Kidney capillary endothelial cell (primary cell): ENCODE measurements at regions not wholly inside any gene's neighbourhood (a gene's known extent, or its start where the extent isn't known, plus 50 kb on each side); places are given as distances from the start of the nearest gene placed in this dataset.
"Not testable (repeated sequence)": the region's sequence is repeated elsewhere in the genome, so short reads cannot be mapped to it uniquely, and the experiment has no call there.

ENCODE experiments used
- DNase-seq: peaks from one replicate; pipeline ENCODE4 v3.0.0-alpha.2; 2018; ENCODE audit warnings: low spot score

DNA sequence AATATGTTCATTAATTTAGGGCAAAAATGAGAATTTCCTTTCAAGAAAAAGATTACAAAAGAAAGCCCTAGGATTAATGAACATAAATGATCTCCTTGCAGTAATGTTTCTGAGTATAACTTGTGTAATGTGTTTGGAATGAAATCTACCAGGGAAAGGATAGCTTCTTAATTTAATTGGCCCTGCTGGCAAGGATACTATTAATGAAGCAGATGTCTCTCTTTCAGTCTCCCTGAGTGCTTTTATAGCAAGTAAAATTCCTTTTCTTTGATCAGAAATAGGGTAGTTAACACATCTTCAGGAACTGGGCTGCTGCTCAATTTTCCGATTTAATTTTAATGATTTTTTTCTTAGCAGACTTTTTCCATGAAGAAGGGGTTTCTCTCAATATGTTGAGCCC is 379.4 kb upstream of the PDE3A start:
- DNase-seq = no peak

DNA sequence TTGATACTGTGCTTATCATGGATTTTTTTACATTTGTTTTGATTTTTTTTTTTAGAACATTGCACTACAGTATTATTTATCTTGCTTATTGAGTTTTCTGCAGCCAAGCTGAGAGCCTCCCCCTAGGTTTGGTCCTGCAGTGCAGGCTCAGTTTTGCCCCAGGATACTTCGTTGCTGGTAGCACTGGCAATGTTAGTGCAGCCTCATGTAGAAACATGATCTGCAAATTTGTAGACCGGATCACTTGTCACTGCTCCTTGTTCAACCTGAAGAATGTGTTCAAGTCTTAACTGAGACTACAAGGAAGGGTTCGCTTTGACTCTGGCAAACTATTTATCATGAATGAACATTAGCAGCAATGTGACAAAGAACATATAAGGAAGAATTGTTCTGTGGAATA is 377.2 kb upstream of the PDE3A start:
- no peak for DNase-seq

DNA sequence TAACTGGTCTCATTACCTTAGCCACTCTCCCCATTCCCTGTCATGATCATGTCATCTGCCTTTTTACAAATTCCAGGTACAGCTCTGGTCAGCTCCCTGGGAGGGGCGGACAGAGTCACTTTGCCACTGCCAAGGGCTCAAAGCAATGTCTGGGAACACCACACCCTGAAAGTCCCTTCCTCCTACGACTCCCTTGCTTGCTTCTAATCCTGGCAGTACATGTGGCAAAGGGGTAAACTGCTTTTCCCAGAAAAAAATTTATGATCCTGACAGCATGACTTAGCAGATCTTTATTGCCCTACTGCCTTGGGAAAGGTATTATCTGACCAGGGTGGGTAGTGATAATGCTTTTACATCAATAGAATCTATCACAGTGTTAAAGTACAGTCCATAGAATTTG is 376.0 kb upstream of the PDE3A start:
- no peak for DNase-seq

DNA sequence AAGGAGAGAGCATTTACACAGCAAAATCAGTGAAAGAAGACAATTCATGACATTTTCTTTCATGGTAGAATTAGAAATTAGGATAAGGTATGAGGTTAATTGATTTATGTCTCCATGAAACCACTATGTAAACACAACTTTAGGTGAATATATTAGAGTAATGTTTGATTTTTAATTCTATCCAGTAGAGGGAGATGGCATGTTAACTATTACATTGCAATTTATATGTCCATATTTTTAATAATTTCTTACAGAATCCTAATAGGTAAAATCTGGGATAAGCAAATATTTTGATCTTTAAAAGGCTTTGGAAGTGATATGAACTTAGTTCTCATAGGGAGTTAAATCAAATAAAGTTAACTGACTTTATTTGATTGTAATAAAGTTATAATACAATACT is 373.4 kb upstream of the PDE3A start:
- no peak for DNase-seq

DNA sequence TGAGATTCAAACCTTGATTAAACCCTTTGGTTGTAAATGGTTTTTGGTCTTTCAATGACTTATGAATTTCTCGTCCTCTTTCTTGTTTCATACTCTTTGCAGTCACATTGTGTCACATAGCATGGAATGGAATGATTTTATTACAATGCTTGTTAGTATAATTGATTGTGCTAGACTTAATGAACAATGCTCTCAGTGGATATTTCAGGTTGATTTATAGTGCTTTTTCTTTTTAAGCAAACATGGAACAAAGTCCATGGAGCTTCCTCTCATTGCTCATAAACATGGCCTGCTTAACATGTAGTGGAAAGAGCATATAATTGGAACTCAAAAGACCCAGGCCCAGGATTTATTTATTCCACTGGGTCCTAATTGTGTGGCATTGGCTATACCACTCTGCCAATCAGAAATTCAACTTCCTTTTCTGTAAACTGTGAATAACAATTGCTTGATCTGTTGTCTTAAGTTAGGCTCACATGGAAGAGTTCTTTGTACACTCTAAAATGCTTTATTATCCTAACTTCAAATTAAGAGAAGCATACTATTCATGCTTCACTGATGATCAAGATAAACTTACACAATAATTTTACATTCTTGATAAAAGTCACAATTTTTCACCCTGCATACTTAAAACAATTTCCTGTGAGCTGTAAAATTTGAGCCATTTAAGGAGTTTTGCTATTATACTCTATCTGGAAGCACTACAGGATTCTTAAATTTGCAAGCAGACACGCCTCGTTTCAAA is 370.5 kb upstream of the PDE3A start:
- DNase-seq = no peak

DNA sequence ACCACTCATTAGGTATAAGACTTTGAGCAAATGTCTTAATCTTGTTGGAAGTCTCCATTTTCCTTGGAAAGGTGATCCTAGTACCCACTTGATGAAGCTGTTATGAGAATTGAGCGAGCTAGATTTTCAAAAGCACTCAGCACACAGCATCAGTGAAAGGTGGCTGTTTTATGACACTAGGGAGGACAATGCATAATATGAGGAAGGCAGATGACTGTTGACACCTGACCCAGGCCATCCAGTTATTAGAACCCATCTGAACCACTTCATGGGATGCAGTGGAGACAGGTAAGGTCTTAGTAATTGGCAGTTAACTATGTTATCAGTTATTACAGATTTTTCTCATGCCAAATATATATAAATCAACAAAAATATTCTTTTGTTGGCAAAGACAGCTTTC is 369.9 kb upstream of the PDE3A start:
- DNase-seq = no peak

DNA sequence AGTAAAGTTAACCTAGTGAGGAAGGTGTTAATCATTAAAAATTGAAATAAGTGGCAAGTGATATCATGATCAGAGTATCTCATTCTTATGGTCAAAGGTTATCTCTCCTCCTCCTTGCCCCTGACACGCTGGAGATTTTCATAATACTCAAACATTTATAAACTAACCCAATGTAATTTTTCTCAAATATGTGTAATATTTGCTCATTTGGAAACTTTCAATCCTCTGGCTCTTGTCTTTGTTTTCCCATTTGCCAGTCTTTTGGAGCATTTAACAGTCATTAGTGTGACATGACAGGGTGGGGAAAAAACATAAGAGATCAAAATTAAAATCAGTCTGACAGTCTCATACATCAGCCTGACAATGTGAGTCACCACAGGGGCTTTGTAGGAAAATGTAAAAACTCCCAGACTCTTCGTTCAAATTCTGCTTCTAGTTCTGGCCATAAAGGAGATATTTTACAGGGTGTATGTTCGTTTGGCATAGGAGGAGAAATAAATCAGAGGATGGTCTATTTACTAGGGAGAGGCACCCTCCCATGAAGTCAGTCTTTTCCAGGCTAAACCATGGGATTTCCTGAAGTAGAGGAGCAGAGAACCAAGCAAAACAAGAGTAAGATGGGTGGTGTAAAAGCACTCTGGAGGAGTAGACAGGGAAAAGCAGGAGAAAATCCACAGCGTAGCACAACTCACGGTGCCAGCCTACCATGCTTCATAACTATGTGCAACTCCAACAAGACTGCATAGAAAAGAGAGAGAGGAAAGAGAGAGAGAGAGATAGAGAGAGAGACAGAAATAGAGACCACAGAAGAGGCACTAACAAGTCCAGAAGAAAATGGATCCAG is 369.2 kb upstream of the PDE3A start:
- no peak for DNase-seq

DNA sequence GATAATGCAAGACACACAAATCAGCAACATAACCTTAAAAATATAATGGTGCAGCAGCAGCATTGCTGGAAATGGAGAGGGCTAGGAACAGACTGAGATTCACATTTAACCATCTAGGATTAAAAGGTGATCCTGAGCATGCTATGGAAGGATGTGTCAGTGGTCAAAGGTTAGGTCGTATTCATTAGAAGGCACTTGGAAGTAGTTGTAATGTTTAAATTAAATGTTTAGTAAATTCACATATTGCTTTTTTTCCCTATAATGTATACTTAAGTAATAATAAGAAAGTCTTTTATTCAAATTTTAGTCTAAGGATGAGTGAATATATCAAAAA is 368.6 kb upstream of the PDE3A start:
- DNase-seq = no peak

DNA sequence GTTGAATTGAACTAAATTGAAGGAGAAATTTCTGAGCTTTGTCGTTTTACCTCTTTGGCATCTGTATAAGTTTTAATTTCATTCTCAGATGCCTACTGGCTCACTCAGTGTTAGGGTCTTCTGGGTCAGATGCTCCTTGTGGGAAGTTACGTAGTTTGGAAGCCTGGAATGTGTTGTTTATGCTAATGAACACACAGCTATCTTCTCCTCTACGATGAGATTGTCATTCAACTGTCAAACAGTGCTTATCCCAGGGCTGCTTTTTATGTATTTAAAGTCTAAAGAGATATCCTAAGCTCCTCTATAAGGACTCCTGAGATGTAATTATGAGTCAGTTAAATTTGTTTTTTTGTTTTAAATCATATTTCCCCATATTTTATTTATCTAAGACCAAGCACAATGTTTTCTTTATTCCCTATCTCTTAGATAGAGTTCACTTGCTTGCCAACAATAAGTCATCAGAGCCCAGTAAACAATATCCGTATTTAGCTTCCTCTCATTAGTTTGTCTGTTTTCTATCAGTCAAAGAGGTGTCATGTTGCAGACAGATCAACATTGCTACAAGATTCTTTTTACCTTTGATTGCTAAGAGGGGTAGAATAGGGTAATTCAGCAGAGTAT is 368.0 kb upstream of the PDE3A start:
- no peak for DNase-seq

DNA sequence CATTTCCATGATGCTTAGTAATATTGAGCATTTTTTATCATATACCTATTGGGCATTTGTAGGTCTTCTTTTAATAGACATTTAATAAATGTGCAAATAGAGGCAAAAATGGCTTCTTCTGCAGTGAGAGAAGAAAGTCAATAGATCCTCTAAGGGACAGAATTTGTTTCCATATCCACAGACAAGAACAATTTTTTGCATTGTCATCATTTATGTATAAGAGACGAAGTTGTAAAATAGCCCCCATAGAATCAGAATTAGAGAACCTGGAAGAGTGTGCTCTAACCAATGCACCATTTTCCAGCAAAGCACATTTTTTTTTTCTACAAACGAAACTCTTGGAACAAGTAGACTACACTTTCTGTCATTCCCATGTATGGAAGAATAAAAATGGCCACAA is 365.1 kb upstream of the PDE3A start:
- DNase-seq = no peak

DNA sequence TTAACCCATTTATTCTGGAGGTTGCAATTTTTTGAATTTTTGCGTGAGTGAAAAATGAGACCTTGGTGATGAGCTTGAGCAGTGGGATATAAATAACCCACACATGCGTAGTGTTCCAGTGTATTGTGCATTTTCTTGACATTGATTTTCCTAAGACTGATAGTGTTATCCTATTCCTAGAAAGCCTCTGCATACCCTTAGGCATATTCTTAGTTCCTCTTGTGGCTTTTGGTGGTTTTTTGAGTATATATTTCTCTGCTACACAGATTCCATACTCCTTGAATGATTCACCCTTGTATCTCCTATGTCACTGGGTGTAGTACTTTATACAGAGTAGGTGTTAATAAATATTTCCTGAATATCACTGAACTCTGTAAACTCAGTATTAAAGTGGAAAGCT is 363.4 kb upstream of the PDE3A start:
- no peak for DNase-seq

DNA sequence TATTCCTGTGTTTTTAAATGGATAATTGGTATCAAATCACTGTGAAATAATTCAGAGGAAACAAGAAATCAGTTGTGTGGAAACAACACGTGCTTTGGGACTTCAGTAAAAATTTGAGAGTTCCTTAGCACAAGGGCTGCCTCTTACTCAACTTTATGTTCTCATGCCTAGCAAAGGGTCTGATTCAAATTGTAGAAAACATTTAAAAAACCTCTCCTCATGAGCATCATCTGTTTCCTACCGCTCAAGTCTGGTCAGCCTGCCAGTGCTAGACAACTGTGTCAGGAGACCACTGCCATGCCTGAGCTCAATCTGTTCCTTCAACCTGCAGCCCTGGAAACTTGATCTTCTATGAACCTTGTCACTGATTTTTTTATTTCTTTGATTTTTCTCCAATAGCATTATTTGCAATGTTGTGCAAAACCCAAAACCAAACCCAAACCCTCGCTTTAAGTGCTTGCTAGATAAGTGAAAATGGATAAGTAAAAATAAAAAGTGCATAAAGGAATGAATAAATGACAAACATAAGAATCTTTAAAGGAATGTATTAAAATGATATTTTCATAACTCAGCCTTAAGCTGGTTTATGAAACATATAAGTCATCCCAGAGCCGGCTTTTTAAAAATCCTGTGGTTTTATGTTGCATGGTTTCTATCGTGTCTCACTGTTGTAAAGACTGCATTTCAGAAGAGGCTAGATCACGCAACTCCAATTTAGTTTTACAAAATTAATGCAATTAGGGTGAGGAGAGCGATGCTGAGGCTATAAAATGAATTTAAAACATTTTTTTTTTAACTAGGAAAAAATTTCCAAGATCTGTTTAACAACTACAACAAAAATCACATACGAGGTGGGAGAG is 361.2 kb upstream of the PDE3A start:
- DNase-seq = no peak

DNA sequence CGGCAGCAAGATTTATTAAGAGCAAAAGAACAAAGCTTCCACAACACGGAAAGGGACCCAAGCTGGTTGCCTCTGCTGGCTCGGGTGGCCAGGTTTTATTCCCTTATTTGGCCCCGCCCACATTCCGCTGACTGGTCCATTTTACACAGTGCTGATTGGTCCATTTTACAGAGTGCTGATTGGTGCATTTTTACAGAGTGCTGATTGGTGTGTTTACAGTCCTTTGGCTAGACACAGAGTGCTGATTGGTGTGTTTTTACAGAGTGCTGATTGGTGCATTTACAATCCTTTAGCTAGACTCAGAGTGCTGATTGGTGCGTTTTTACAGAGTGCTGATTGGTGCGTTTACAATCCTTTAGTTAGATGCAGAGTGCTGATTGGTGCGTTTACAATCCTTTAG is 358.4 kb upstream of the PDE3A start:
- not testable (repeated sequence) for DNase-seq

DNA sequence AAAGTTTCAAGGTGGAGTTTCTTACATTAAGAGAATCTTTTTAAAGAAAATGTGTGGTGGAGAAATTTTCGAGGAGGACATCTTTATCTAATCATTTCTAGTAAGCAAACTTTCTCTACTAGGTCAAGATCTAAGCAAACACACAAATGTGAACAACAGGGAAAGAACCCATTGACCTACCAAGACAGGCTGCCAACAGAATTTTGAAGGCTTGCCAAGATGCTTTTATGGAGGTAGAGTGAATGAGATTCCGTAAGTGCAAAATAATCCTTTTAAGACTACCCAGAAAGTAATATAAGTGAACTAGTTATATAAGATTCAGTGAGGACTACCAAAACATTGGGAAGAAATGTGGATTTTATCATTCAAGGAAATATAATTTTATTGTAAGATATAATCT is 357.1 kb upstream of the PDE3A start:
- DNase-seq = no peak

DNA sequence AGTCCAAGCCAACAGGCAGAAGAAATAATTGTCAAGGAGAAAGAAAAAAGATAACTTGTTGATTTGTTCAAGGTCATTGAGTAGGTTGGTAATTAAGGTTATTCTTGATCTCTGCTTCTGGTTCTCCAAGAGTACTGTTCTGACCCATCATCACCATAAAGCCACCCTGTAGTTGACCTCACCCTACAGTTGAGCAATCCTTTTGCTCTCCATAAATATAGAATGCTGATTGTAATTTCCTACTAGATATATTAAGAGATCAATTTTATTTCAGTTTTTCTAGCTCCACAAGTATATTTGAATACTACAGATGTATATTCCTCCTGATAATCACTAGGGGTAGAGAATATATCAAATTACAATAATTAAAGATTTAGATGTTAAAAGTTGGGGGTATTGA is 350.5 kb upstream of the PDE3A start:
- DNase-seq = no peak

DNA sequence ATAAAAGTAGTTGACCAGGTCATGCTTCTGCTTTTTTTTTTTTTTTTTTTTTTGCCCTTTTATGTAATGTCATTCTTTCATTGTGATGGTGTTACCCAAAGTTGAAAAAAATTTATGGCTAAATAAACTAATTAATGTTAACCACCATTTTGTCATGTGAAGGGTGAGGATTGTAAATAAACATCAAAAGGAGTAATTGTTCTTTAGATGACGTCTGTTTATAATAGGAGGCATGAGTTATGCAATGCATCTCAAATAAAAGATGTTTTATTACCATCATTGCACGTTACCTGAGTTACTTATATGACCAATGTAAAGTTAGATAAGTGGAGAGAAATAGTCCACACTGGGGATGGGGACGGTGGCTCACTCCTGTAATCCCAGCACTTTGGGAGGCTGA is 349.9 kb upstream of the PDE3A start:
- no peak for DNase-seq

DNA sequence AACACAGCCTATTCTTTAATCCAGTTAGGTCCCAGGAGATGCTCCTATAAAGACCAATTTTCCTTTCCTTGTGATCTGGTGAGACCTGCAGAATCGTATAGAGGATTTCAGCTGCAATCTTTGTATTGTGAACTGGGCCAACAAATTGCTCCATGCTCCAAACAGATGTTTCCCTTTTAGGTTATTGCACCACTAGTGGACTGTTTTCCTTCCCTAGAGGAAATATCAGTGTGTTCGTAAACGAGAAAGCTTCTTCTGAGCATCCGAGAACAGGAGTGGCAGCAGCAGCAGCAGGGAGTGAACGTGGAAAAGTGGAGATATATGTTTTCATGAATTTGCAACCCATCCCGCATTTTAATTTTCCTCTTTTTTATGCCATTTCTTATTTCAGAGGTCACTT is 344.1 kb upstream of the PDE3A start:
- DNase-seq = no peak

DNA sequence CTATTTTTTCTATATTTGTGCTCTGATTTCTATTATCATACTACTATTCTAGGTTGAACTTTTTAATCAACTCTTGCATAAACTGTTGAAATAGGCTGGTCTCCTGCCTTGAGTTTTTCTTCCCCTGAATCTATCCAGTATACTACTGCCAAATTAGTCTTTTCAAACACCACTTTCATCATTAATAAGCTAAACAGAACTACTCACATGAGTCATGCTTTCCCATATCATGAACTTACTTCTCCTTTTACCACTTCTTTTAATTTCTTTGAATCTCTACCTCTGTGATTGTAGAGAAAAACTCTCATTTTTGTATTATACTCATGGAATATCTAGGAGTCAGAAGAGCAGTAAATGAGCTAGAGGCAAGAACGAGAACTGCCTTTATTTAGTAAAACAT is 340.3 kb upstream of the PDE3A start:
- no peak for DNase-seq

DNA sequence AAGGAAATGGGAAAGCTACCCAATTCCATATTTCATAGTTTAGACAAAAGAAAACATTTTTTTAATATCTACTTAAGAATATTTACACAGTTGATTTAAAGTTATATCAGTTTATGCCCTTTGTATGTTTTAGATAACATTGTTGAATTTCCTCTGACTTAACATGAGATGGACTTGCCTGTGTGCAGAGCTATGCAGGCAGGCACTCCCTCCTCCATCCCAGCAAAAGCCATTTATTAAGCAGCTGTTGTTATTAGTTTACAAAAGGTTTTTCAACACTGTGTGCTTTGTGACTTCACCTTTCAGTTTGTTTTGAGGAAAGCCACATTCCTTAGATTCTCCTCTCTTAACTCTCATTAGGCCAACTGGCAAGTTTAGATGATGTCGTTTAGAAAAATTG is 337.5 kb upstream of the PDE3A start:
- DNase-seq = no peak

DNA sequence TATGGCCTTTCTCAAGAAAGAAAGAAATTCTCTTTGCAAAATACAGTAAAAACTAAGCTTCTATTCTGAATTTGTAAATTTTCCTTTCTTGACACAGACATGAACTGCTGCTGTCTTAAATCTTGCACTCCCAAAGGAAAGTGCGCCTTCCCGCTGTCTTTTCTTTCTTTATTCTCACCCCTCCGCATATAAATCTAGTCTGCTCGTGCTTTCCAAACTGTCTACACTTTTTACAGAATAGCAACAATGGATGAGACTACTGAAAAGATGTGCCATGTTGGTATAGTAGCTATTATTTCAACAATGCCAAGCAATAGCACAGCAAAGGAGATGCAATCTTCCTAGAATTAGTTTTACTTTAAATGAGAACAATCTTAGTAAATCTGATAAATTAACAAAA is 328.8 kb upstream of the PDE3A start:
- no peak for DNase-seq

DNA sequence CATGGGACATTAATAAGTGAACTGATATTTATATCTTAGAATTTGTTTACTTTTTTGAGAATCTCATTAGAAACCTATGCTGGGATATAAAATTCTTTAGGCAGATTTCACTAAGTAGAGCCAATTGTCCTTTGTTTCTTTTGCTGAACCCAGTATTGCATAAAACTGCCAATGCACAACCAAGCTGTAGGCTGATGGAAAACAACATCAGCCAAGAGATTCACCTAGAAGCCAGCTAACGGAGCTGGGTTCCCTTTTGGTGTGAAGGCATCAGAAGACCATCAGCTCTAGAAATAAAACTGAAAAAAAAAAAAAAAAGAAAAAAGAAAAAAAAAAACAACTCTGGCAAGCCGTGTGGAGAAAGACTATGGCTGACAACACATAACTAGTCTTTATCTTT is 328.2 kb upstream of the PDE3A start:
- DNase-seq = no peak

DNA sequence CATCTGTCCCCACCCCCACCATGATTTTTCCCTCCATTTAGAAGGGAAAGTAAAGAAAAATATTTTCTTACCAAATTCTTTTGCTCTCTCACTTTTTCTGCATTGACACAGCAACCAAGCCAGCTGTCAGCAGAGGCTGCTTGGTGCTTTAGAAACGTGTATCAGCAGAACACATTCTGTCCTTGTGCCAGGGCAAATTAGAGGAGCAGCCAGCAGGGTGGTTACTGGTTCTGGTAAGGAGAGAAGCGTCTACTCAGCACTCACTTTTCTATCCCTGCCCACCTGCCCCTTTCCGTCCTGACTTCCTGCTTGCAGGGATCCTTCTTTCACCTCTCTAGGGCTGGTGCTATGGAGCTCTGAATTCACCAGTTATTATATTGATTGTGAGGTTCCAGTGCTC is 327.5 kb upstream of the PDE3A start:
- no peak for DNase-seq

DNA sequence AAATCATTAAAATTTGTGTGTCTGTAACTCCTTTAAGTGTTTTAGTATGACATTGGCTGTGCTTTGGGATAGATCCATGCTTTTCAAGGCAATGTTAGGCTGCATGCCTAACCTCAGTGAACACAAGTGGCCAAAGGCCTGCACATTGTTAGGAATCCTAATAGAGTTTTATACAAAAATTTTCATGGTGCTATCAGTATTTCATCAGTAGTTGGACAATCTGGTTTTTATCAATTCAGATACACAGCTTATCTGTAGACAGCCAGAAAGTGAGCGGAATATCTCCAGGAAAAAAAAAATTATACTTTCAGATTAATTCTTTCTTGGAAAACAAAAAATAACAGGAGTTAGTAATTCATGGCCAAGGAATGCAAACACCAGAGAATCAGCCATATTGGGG is 324.0 kb upstream of the PDE3A start:
- no peak for DNase-seq
